C4-2B (cell line): ENCODE measurements at regions not wholly inside any gene's neighbourhood (a gene's known extent, or its start where the extent isn't known, plus 50 kb on each side); places are given as distances from the start of the nearest gene placed in this dataset.

Experiments used
- H3K27ac ChIP-seq: fragments of 450-650 bp; 2 replicates; pipeline ENCODE4 v1.5.1; 2017
- CTCF ChIP-seq: fragments of 450-650 bp; conservative IDR thresholded peaks from 2 replicates; pipeline ENCODE4 v1.5.1; 2017; ENCODE audit warnings: mild to moderate bottlenecking
- ZFX ChIP-seq: fragments of 450-650 bp; IDR thresholded peaks from 2 replicates; pipeline ENCODE4 v1.6.1; 2017

GRCh38 chr20:24059174-24059573 lies 70.6 kb upstream of the GGTLC1 start:
- H3K27ac ChIP-seq: no peak overlapping the region
- TF ChIP-seq ZFX (no peak), CTCF (no peak)

- TF ChIP-seq ZFX: no peak
- TF ChIP-seq CTCF: no peak
- no peak overlapping the region for H3K27ac ChIP-seq
Observed at GRCh38 chr20:24056491-24056890, 67.9 kb upstream of the GGTLC1 start.

- H3K27ac ChIP-seq: no peak overlapping the region
Observed at GRCh38 chr20:24052599-24053275, 64.2 kb upstream of the GGTLC1 start.

GRCh38 chr20:24051160-24051559 lies 62.6 kb upstream of the GGTLC1 start:
- no peak overlapping the region for H3K27ac ChIP-seq
- no peak for TF ChIP-seq ZFX
- no peak for TF ChIP-seq CTCF

More at GRCh38 chr20:24052599-24053275, 64.2 kb upstream of the GGTLC1 start:
- no peak for TF ChIP-seq CTCF

- H3K27ac ChIP-seq: no peak overlapping the region
- TF ChIP-seq CTCF (no peak), ZFX (no peak)
Observed at GRCh38 chr20:24050119-24050518, 61.5 kb upstream of the GGTLC1 start.

GRCh38 chr20:24049081-24049480 lies 60.5 kb upstream of the GGTLC1 start:
- no peak overlapping the region for H3K27ac ChIP-seq

More at GRCh38 chr20:24049081-24049480, 60.5 kb upstream of the GGTLC1 start:
- TF ChIP-seq ZFX: no peak
- no peak for TF ChIP-seq CTCF
